Tongue (tissue), 1 donor: ENCODE measurements at regions not wholly inside any gene's neighbourhood (a gene's known extent, or its start where the extent isn't known, plus 50 kb on each side); places are given as distances from the start of the nearest gene placed in this dataset.

Source experiments
- DNase-seq: peaks from one replicate; pipeline ENCODE4 v3.0.0-alpha.2; 2015

GRCh38 chr1:182293119-182293589 is 98.4 kb downstream of the GLUL start:
- no peak for DNase-seq

- no peak for DNase-seq
Measured at GRCh38 chr1:182292193-182292741, 99.3 kb downstream of the GLUL start.

- no peak for DNase-seq
Measured at GRCh38 chr1:182291584-182292192, 99.9 kb downstream of the GLUL start.

GRCh38 chr1:182288749-182289604 is 102.6 kb downstream of the GLUL start:
- no peak for DNase-seq

GRCh38 chr1:182286761-182287160 is 104.8 kb downstream of the GLUL start:
- DNase-seq = no peak

GRCh38 chr1:182283746-182284544 is 107.6 kb downstream of the GLUL start:
- no peak for DNase-seq

GRCh38 chr1:182281541-182281940 is 110.0 kb downstream of the GLUL start:
- DNase-seq = no peak

GRCh38 chr1:182280504-182280900 is 111.1 kb downstream of the GLUL start:
- no peak for DNase-seq

- peak; percentile 90 for DNase-seq
Measured at GRCh38 chr1:182279724-182280503, 111.7 kb downstream of the GLUL start.

- DNase-seq = no peak
Measured at GRCh38 chr1:182279302-182279701, 112.3 kb downstream of the GLUL start.

GRCh38 chr1:182278144-182279054 is 113.2 kb downstream of the GLUL start:
- no peak for DNase-seq

- DNase-seq = no peak
Measured at GRCh38 chr1:182275271-182275670, 116.3 kb downstream of the GLUL start.

- no peak for DNase-seq
Measured at GRCh38 chr1:182274618-182275017, 117.0 kb downstream of the GLUL start.

- DNase-seq = no peak
Measured at GRCh38 chr1:182270731-182271130, 120.9 kb downstream of the GLUL start.

- no peak for DNase-seq
Measured at GRCh38 chr1:182269097-182269496, 122.5 kb downstream of the GLUL start.

GRCh38 chr1:182268669-182269068 is 122.9 kb downstream of the GLUL start:
- DNase-seq = no peak

GRCh38 chr1:182264185-182264584 is 127.4 kb downstream of the GLUL start:
- DNase-seq = no peak

GRCh38 chr1:182263706-182264105 is 127.9 kb downstream of the GLUL start:
- no peak for DNase-seq

GRCh38 chr1:182262425-182262824 is 129.2 kb downstream of the GLUL start:
- no peak for DNase-seq

GRCh38 chr1:182261655-182262054 is 129.9 kb downstream of the GLUL start:
- no peak for DNase-seq

- DNase-seq = no peak
Measured at GRCh38 chr1:182260516-182260915, 131.1 kb downstream of the GLUL start.
